Neural crest cell (in vitro differentiated cells): ENCODE measurements at regions not wholly inside any gene's neighbourhood (a gene's known extent, or its start where the extent isn't known, plus 50 kb on each side); places are given as distances from the start of the nearest gene placed in this dataset.

Source experiments
- DNase-seq: peaks from one replicate; pipeline ENCODE4 v3.0.0; 2021; ENCODE audit warnings: low read depth, mixed read lengths, low spot score
- H3K27ac Mint-ChIP-seq: one replicate; pipeline ENCODE4 v1.8.0; 2021; ENCODE audit warnings: mild to moderate bottlenecking, mixed read lengths; ENCODE audit not compliant: unreplicated experiment
- H3K27me3 Mint-ChIP-seq: 2 replicates; pipeline ENCODE4 v1.8.0; 2021; ENCODE audit warnings: low read depth, mild to moderate bottlenecking, mixed read lengths
- H3K36me3 Mint-ChIP-seq: 2 replicates; pipeline ENCODE4 v1.8.0; 2021; ENCODE audit warnings: low read depth, mild to moderate bottlenecking, mixed read lengths
- H3K4me1 Mint-ChIP-seq: 2 replicates; pipeline ENCODE4 v1.8.0; 2021; ENCODE audit warnings: mixed read lengths
- H3K4me3 Mint-ChIP-seq: one replicate; pipeline ENCODE4 v1.8.0; 2021; ENCODE audit warnings: mild to moderate bottlenecking, mixed read lengths
- H3K9me3 Mint-ChIP-seq: 2 replicates; pipeline ENCODE4 v1.8.0; 2021; ENCODE audit warnings: mixed read lengths
- CTCF ChIP-seq: fragments of 200-600 bp; sonication (generic); conservative IDR thresholded peaks from 2 replicates; pipeline ENCODE4 v1.5.0; 2021; ENCODE audit warnings: antibody characterized with exemption, mild to moderate bottlenecking

GRCh38 chr11:134883484-134883883 is 471.4 kb upstream of the B3GAT1 start:
- DNase-seq, result no peak
- Mint-ChIP-seq H3K27ac (no peak overlapping the region), H3K4me1 (no peaks in the 10 kb centered on the region), H3K9me3 (no peaks in the 10 kb centered on the region), H3K27me3 (peaks cover 17% of the 10 kb centered on the region), H3K36me3 (no peaks in the 10 kb centered on the region), H3K4me3 (no peak overlapping the region)
- TF ChIP-seq CTCF, result no peak

GRCh38 chr11:134882671-134883297 is 470.7 kb upstream of the B3GAT1 start:
- H3K9me3 Mint-ChIP-seq, result no peaks in the 10 kb centered on the region
- peaks cover 17% of the 10 kb centered on the region for H3K27me3 Mint-ChIP-seq
- H3K4me3 Mint-ChIP-seq, result no peak overlapping the region
- no peak for TF ChIP-seq CTCF
- H3K36me3 Mint-ChIP-seq, result no peaks in the 10 kb centered on the region
- no peak for DNase-seq
- H3K4me1 Mint-ChIP-seq, result no peaks in the 10 kb centered on the region
- H3K27ac Mint-ChIP-seq, result no peak overlapping the region

DNA sequence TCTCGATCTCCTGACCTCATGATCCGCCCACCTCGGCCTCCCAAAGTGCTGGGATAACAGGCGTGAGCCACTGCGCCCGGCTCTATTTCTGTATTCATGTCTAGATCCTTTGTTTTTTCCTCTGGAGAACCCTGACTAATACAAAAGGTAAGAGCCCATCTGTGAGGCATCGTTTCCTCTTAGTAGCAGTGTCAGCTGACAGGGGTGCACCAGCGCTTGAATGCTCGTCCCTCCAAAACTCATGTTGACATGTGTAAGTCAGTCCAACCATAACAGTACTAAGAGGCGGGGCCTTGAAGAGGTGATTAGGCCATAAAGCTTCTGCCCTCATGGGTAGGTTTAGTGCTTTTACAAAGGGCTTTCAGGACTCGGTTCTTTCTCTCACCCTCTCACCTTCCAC is 470.1 kb upstream of the B3GAT1 start:
- H3K9me3 Mint-ChIP-seq, result no peaks in the 10 kb centered on the region
- no peak for DNase-seq
- H3K27ac Mint-ChIP-seq, result no peak overlapping the region
- H3K4me1 Mint-ChIP-seq, result no peaks in the 10 kb centered on the region
- TF ChIP-seq CTCF, result no peak
- H3K36me3 Mint-ChIP-seq, result no peaks in the 10 kb centered on the region
- H3K4me3 Mint-ChIP-seq, result no peak overlapping the region
- H3K27me3 Mint-ChIP-seq, result peaks cover 19% of the 10 kb centered on the region

- H3K4me1 Mint-ChIP-seq, result peaks cover 4% of the 10 kb centered on the region
- H3K27me3 Mint-ChIP-seq, result peaks cover 19% of the 10 kb centered on the region
- TF ChIP-seq CTCF, result no peak
- no peaks in the 10 kb centered on the region for H3K36me3 Mint-ChIP-seq
- H3K27ac Mint-ChIP-seq, result no peak overlapping the region
- H3K9me3 Mint-ChIP-seq, result no peaks in the 10 kb centered on the region
- DNase-seq, result no peak
- no peak overlapping the region for H3K4me3 Mint-ChIP-seq
Measured at GRCh38 chr11:134880788-134881187, 468.7 kb upstream of the B3GAT1 start.

- Mint-ChIP-seq H3K27ac (no peak overlapping the region), H3K27me3 (peaks cover 15% of the 10 kb centered on the region), H3K36me3 (no peaks in the 10 kb centered on the region), H3K9me3 (no peaks in the 10 kb centered on the region), H3K4me1 (peaks cover 7% of the 10 kb centered on the region), H3K4me3 (no peak overlapping the region)
- no peak for TF ChIP-seq CTCF
- DNase-seq, result no peak
Measured at GRCh38 chr11:134879931-134880330, 467.9 kb upstream of the B3GAT1 start.
